ENCODE measurements at regions not wholly inside any gene's neighbourhood (a gene's known extent, or its start where the extent isn't known, plus 50 kb on each side); places are given as distances from the start of the nearest gene placed in this dataset.
"Not testable (repeated sequence)": the region's sequence is repeated elsewhere in the genome, so short reads cannot be mapped to it uniquely, and the experiment has no call there.

- not testable (repeated sequence) for TF ChIP-seq ZNF563 (CRISPR knock-in tag; IDR thresholded peaks at IDR 0.05); EZH2 (conservative IDR thresholded peaks at IDR 0.05; ENCODE audit: low read depth, low read length); DPF2 (CRISPR knock-in tag; IDR thresholded peaks at IDR 0.05; ENCODE audit: borderline replicate concordance, low read depth); SIN3A (IDR thresholded peaks at IDR 0.05; ENCODE audit: borderline replicate concordance, low read depth, low read length); CENPT (CRISPR knock-in tag; IDR thresholded peaks at IDR 0.05; ENCODE audit: low read depth); USF2 (IDR thresholded peaks at IDR 0.05; ENCODE audit: low read depth, low read length); USF2 (CRISPR knock-in tag; IDR thresholded peaks at IDR 0.05; ENCODE audit: borderline replicate concordance); NFE2L1 (CRISPR knock-in tag; IDR thresholded peaks at IDR 0.05; ENCODE audit: borderline replicate concordance); GMEB2 (CRISPR knock-in tag; IDR thresholded peaks at IDR 0.05; ENCODE audit: low read depth); MTF2 (CRISPR knock-in tag; IDR thresholded peaks at IDR 0.05; ENCODE audit: borderline replicate concordance); GABPB1 (CRISPR knock-in tag; IDR thresholded peaks at IDR 0.05)
Measured at GRCh38 chr16:29253066-29253590, 153.4 kb downstream of the NPIPB11 start.

Measured in HepG2 (cell line).